Uterus (tissue), 3 donors: ENCODE measurements at regions not wholly inside any gene's neighbourhood (a gene's known extent, or its start where the extent isn't known, plus 50 kb on each side); places are given as distances from the start of the nearest gene placed in this dataset.

Experiments
- DNase-seq, 2 donors: peaks; one replicate each; pipeline ENCODE4 v3.0.0-alpha.2; 2019 to 2020
- H3K27ac ChIP-seq, 2 donors: fragments of 200-600 bp; sonication (generic); 1 replicate in 1 of 2; 2 replicates in 1 of 2; pipeline ENCODE4 v1.5.1; 2016 to 2018
- H3K27me3 ChIP-seq, 2 donors: fragments of 200-600 bp; sonication (generic); one replicate each; pipeline ENCODE4 v1.5.1; 2018 to 2019; ENCODE audit warnings: control low read depth in 1 of 2
- H3K36me3 ChIP-seq, 2 donors: fragments of 200-600 bp; sonication (generic); one replicate each; pipeline ENCODE4 v1.5.1; 2019; ENCODE audit warnings: control low read depth in 1 of 2
- H3K4me1 ChIP-seq, 2 donors: fragments of 200-600 bp; sonication (generic); one replicate each; pipeline ENCODE4 v1.5.1; 2018 to 2019; ENCODE audit warnings: control low read depth in 1 of 2
- H3K4me3 ChIP-seq, 2 donors: fragments of 200-600 bp; sonication (generic); 1 replicate in 1 of 2; 2 replicates in 1 of 2; pipeline ENCODE4 v1.5.1; 2018 to 2019; ENCODE audit warnings: mild to moderate bottlenecking in 1 of 2
- H3K9me3 ChIP-seq, 2 donors: fragments of 200-600 bp; sonication (generic); one replicate each; pipeline ENCODE4 v1.5.1; 2019; ENCODE audit warnings: control low read depth in 1 of 2
- CTCF ChIP-seq, 4 experiments: fragments of 200-600 bp in 2 of 4; fragments of 450-650 bp in 2 of 4; sonication (generic) in 2 of 4; IDR thresholded peaks; one replicate each; pipeline ENCODE4 v1.5.1; 2016 to 2019; ENCODE audit warnings: antibody characterized with exemption in 4 of 4, mild to moderate bottlenecking in 2 of 4, moderate library complexity in 1 of 4
- POLR2A ChIP-seq, 2 donors: fragments of 450-650 bp; IDR thresholded peaks; one replicate each; pipeline ENCODE4 v1.6.1; 2016; ENCODE audit warnings: antibody characterized with exemption in 2 of 2, mild to moderate bottlenecking in 1 of 2, moderate library complexity in 1 of 2
- intact Hi-C: fragments of 100-400 bp; cut with DNase I; formaldehyde crosslinking; loops from one replicate; pipeline ENCODE4 v1.15.1; 2023; ENCODE audit warnings: low total_unique reads
- donor health status: DM: yes; HTN: yes; CAD: no.

- H3K27ac ChIP-seq, result no peak overlapping the region
- TF ChIP-seq CTCF (IDR thresholded peaks at IDR 0.05) (no peak), POLR2A (IDR thresholded peaks at IDR 0.05) (no peak)
- DNase-seq, result no peak
- intact Hi-C loops, result no loop called here
- H3K9me3 ChIP-seq, result no peaks in the 10 kb centered on the region
- H3K36me3 ChIP-seq, result no peaks in the 10 kb centered on the region
- no peaks in the 10 kb centered on the region for H3K4me1 ChIP-seq
- H3K27me3 ChIP-seq, result no peaks in the 10 kb centered on the region
- H3K4me3 ChIP-seq, result no peak overlapping the region
Measured at GRCh38 chr6:156507106-156507505, 270.1 kb upstream of the ARID1B start.

- H3K36me3 ChIP-seq, result no peaks in the 10 kb centered on the region
- H3K27ac ChIP-seq, result no peak overlapping the region
- no peak for DNase-seq
- H3K9me3 ChIP-seq, result no peaks in the 10 kb centered on the region
- no peaks in the 10 kb centered on the region for H3K4me1 ChIP-seq
- TF ChIP-seq POLR2A (IDR thresholded peaks at IDR 0.05) (no peak), CTCF (IDR thresholded peaks at IDR 0.05) (no peak)
- no peaks in the 10 kb centered on the region for H3K27me3 ChIP-seq
- no peak overlapping the region for H3K4me3 ChIP-seq
- intact Hi-C loops, result no loop called here
Measured at GRCh38 chr6:156502969-156503504, 274.1 kb upstream of the ARID1B start.

GRCh38 chr6:156497618-156498017, 279.6 kb upstream of the ARID1B start:
- Histone ChIP-seq H3K4me1 (no peaks in the 10 kb centered on the region), H3K9me3 (no peaks in the 10 kb centered on the region), H3K27me3 (no peaks in the 10 kb centered on the region), H3K27ac (no peak overlapping the region), H3K4me3 (no peak overlapping the region), H3K36me3 (no peaks in the 10 kb centered on the region)
- intact Hi-C loops, result no loop called here
- TF ChIP-seq CTCF (IDR thresholded peaks at IDR 0.05) (no peak), POLR2A (IDR thresholded peaks at IDR 0.05) (no peak)
- no peak for DNase-seq

GRCh38 chr6:156487877-156488276, 289.3 kb upstream of the ARID1B start:
- Histone ChIP-seq H3K27ac (no peak overlapping the region), H3K36me3 (no peaks in the 10 kb centered on the region), H3K4me3 (no peak overlapping the region), H3K9me3 (no peaks in the 10 kb centered on the region), H3K27me3 (no peaks in the 10 kb centered on the region), H3K4me1 (no peaks in the 10 kb centered on the region)
- no peak for DNase-seq
- no peak for TF ChIP-seq CTCF (IDR thresholded peaks at IDR 0.05)
- no peak for TF ChIP-seq POLR2A (IDR thresholded peaks at IDR 0.05)
- intact Hi-C loops, result no loop called here

- Histone ChIP-seq H3K4me3 (no peak overlapping the region), H3K27ac (no peak overlapping the region), H3K27me3 (no peaks in the 10 kb centered on the region), H3K36me3 (no peaks in the 10 kb centered on the region), H3K4me1 (no peaks in the 10 kb centered on the region), H3K9me3 (no peaks in the 10 kb centered on the region)
- TF ChIP-seq POLR2A (IDR thresholded peaks at IDR 0.05) (no peak), CTCF (IDR thresholded peaks at IDR 0.05) (no peak)
- DNase-seq, result no peak
- intact Hi-C loops, result no loop called here
Measured at GRCh38 chr6:156485150-156485549, 292.0 kb upstream of the ARID1B start.
